ENCODE measurements at regions not wholly inside any gene's neighbourhood (a gene's known extent, or its start where the extent isn't known, plus 50 kb on each side); places are given as distances from the start of the nearest gene placed in this dataset.

DNA sequence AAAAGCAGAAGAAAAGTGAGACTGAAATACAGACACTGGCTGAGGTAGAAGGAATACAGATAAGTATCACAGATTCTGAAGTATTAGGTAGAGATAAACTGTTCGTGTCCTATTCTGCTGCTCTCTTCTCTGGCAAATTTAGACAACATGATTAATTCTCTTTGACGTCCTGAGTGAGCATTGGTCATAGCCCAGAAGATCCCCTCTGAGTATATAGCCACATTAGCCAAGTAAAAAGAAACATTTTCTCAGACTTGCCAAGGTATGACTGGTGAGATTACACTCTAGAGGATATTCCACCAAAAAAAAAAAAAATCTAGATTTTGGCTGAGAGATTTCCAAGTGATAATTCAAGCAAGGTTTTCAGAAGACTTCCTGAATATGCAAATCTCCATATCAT, 111.4 kb upstream of the ALCAM start:
- intact Hi-C loops (cut with DNase I): no loop called here
- H3K4me1 ChIP-seq: no peaks in the 10 kb centered on the region
- H3K36me3 ChIP-seq: no peaks in the 10 kb centered on the region
- H3K27me3 ChIP-seq: no peaks in the 10 kb centered on the region
- H3K27ac ChIP-seq: no peak overlapping the region
- H3K9me3 ChIP-seq: no peaks in the 10 kb centered on the region
- DNase-seq (ENCODE audit: extremely low spot score in 2 of 2): no peak
- no peak overlapping the region for H3K4me3 ChIP-seq
- TF ChIP-seq POLR2AphosphoS5 (IDR thresholded peaks at IDR 0.05; ENCODE audit: insufficient read depth in 1 of 2, low read depth in 1 of 2) (no peak), POLR2A (IDR thresholded peaks at IDR 0.05) (no peak)
- TF ChIP-seq, protein P1, sequence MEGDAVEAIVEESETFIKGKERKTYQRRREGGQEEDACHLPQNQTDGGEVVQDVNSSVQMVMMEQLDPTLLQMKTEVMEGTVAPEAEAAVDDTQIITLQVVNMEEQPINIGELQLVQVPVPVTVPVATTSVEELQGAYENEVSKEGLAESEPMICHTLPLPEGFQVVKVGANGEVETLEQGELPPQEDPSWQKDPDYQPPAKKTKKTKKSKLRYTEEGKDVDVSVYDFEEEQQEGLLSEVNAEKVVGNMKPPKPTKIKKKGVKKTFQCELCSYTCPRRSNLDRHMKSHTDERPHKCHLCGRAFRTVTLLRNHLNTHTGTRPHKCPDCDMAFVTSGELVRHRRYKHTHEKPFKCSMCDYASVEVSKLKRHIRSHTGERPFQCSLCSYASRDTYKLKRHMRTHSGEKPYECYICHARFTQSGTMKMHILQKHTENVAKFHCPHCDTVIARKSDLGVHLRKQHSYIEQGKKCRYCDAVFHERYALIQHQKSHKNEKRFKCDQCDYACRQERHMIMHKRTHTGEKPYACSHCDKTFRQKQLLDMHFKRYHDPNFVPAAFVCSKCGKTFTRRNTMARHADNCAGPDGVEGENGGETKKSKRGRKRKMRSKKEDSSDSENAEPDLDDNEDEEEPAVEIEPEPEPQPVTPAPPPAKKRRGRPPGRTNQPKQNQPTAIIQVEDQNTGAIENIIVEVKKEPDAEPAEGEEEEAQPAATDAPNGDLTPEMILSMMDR (IDR thresholded peaks at IDR 0.05): no peak

DNA sequence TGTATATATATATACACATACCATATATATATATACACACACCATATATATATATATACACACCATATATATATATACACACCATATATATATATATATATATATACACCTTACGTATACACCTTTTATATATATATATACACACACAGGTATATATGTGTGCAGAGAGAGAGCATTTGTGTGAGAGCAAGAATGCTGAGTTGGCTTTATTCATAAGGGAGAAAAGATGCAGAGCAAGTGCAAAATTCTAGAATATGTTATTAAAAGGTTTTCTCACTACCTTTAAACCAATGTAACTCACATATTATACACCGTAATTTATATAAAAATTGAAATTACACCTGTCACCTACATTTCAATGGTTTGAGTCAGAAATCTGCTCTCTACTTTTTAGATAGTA, 107.2 kb upstream of the ALCAM start:
- H3K36me3 ChIP-seq: no peaks in the 10 kb centered on the region
- H3K4me3 ChIP-seq: no peak overlapping the region
- no peaks in the 10 kb centered on the region for H3K27me3 ChIP-seq
- no peak for DNase-seq (ENCODE audit: extremely low spot score in 2 of 2)
- no peak overlapping the region for H3K27ac ChIP-seq
- H3K9me3 ChIP-seq: no peaks in the 10 kb centered on the region
- intact Hi-C loops (cut with DNase I): no loop called here
- H3K4me1 ChIP-seq: no peaks in the 10 kb centered on the region
- TF ChIP-seq POLR2AphosphoS5 (IDR thresholded peaks at IDR 0.05; ENCODE audit: insufficient read depth in 1 of 2, low read depth in 1 of 2) (no peak), POLR2A (IDR thresholded peaks at IDR 0.05) (no peak)
- TF ChIP-seq, protein P1 (IDR thresholded peaks at IDR 0.05): no peak

DNA sequence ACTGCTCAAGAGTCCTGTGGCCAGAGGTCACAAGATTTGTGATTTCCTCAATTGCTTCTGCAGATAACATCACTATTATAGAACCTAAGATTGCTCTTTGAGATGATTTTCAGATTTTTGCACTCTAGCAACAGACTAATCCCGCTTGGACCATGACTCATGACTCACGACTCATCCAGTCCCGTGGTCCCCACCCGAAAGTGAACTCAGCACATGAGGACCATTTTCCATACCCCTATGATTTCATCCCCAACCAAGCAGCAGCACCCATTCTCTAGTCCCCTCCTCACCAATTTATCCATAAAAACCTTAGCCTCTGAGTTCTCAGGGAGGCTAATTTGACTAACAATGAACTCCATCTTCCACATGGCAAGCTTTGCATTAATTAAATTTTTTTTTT, 106.3 kb upstream of the ALCAM start:
- Histone ChIP-seq H3K36me3 (no peaks in the 10 kb centered on the region), H3K9me3 (no peaks in the 10 kb centered on the region), H3K27me3 (no peaks in the 10 kb centered on the region), H3K27ac (no peak overlapping the region), H3K4me1 (no peaks in the 10 kb centered on the region), H3K4me3 (no peak overlapping the region)
- intact Hi-C loops (cut with DNase I): no loop called here
- DNase-seq (ENCODE audit: extremely low spot score in 2 of 2): no peak
- TF ChIP-seq, protein P1 (IDR thresholded peaks at IDR 0.05): no peak
- TF ChIP-seq POLR2AphosphoS5 (IDR thresholded peaks at IDR 0.05; ENCODE audit: insufficient read depth in 1 of 2, low read depth in 1 of 2) (no peak), POLR2A (IDR thresholded peaks at IDR 0.05) (no peak)

DNA sequence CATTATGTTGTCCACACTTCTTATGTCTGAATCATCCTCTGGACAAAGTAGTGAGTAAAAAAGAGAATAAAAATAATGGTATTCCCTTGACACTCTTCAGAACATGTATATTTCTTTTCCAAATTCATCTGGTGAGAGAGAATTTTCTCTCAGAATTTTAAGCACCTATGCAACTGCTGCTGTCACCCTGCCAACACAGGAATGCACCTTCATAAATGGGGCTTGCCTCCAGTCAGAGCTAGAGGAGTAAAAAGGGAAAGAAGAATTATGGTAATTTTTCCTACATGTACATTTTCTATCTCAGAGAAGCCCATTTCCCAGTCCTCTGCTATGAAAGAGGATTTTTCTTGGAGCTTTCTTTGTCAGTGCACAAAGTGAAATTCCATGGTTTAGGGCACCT, 92.2 kb upstream of the ALCAM start:
- no peaks in the 10 kb centered on the region for H3K27me3 ChIP-seq
- intact Hi-C loops (cut with DNase I): no loop called here
- no peak overlapping the region for H3K4me3 ChIP-seq
- H3K36me3 ChIP-seq: no peaks in the 10 kb centered on the region
- H3K27ac ChIP-seq: no peak overlapping the region
- no peaks in the 10 kb centered on the region for H3K4me1 ChIP-seq
- TF ChIP-seq, protein P1 (IDR thresholded peaks at IDR 0.05): no peak
- TF ChIP-seq POLR2A (IDR thresholded peaks at IDR 0.05) (no peak), POLR2AphosphoS5 (IDR thresholded peaks at IDR 0.05; ENCODE audit: insufficient read depth in 1 of 2, low read depth in 1 of 2) (no peak)
- DNase-seq (ENCODE audit: extremely low spot score in 2 of 2): no peak
- H3K9me3 ChIP-seq: no peaks in the 10 kb centered on the region

DNA sequence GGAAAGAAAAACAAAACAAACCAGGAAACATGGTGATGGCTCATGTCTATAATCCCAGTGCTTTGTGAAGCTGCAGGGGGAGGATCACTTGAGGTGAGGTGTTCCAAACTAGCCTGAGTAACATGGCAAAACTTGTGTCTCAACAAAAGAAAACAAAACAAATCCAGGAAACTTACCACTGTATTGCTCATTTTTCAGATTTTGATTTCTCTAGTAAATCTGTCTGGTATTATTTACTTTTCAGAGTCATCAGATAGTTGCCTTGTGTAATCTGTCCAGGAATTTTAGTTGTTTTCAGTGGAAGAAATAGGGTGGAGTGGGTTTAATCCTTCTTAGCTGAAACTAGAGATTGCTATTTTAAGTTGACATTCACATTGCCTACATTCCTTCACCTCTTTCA, 91.8 kb upstream of the ALCAM start:
- DNase-seq (ENCODE audit: extremely low spot score in 2 of 2): no peak
- Histone ChIP-seq H3K4me3 (no peak overlapping the region), H3K36me3 (no peaks in the 10 kb centered on the region), H3K4me1 (no peaks in the 10 kb centered on the region), H3K27me3 (no peaks in the 10 kb centered on the region), H3K27ac (no peak overlapping the region), H3K9me3 (no peaks in the 10 kb centered on the region)
- TF ChIP-seq POLR2AphosphoS5 (IDR thresholded peaks at IDR 0.05; ENCODE audit: insufficient read depth in 1 of 2, low read depth in 1 of 2) (no peak), POLR2A (IDR thresholded peaks at IDR 0.05) (no peak)
- TF ChIP-seq, protein P1 (IDR thresholded peaks at IDR 0.05): no peak
- intact Hi-C loops (cut with DNase I): no loop called here
